Fibroblast of skin of right biceps (primary cell): ENCODE measurements at regions not wholly inside any gene's neighbourhood (a gene's known extent, or its start where the extent isn't known, plus 50 kb on each side); places are given as distances from the start of the nearest gene placed in this dataset.
"Not testable (repeated sequence)": the region's sequence is repeated elsewhere in the genome, so short reads cannot be mapped to it uniquely, and the experiment has no call there.

ENCODE experiments used
- DNase-seq: peaks from one replicate; pipeline ENCODE4 v3.0.0-alpha.2; 2013

GRCh38 chr12:78338054-78338785 lies 507.5 kb downstream of the NAV3 start:
- no peak for DNase-seq

GRCh38 chr12:78340406-78340805 lies 509.7 kb downstream of the NAV3 start:
- no peak for DNase-seq

- DNase-seq = no peak
These were observed 513.0 kb downstream of the NAV3 start for GRCh38 chr12:78343657-78344056.

GRCh38 chr12:78359520-78359919 lies 505.1 kb upstream of the SYT1 start:
- peak; percentile 43 for DNase-seq

- no peak for DNase-seq
These were observed 502.9 kb upstream of the SYT1 start for GRCh38 chr12:78361683-78362082.

- no peak for DNase-seq
These were observed 493.3 kb upstream of the SYT1 start for GRCh38 chr12:78371284-78371683.

- DNase-seq = no peak
These were observed 489.1 kb upstream of the SYT1 start for GRCh38 chr12:78375461-78375860.

GRCh38 chr12:78376257-78376656 lies 488.3 kb upstream of the SYT1 start:
- no peak for DNase-seq

GRCh38 chr12:78379065-78379464 lies 485.5 kb upstream of the SYT1 start:
- DNase-seq = not testable (repeated sequence)

GRCh38 chr12:78383414-78383813 lies 481.2 kb upstream of the SYT1 start:
- DNase-seq = no peak

- DNase-seq = no peak
These were observed 480.0 kb upstream of the SYT1 start for GRCh38 chr12:78384541-78384940.

- DNase-seq = no peak
These were observed 479.0 kb upstream of the SYT1 start for GRCh38 chr12:78385541-78385940.

GRCh38 chr12:78386871-78387270 lies 477.7 kb upstream of the SYT1 start:
- DNase-seq = no peak

- DNase-seq = no peak
These were observed 476.9 kb upstream of the SYT1 start for GRCh38 chr12:78387721-78388120.

- no peak for DNase-seq
These were observed 476.1 kb upstream of the SYT1 start for GRCh38 chr12:78388461-78388860.

- DNase-seq = no peak
These were observed 473.7 kb upstream of the SYT1 start for GRCh38 chr12:78390920-78391319.

GRCh38 chr12:78392918-78393317 lies 471.7 kb upstream of the SYT1 start:
- DNase-seq = peak; percentile 33

GRCh38 chr12:78395961-78396360 lies 468.6 kb upstream of the SYT1 start:
- no peak for DNase-seq

- DNase-seq = no peak
These were observed 468.0 kb upstream of the SYT1 start for GRCh38 chr12:78396538-78396937.

GRCh38 chr12:78398750-78399149 lies 465.8 kb upstream of the SYT1 start:
- DNase-seq = no peak

GRCh38 chr12:78402366-78403134 lies 462.0 kb upstream of the SYT1 start:
- no peak for DNase-seq

- DNase-seq = peak; percentile 80
These were observed 461.4 kb upstream of the SYT1 start for GRCh38 chr12:78403136-78403535.

- peak; percentile 41 for DNase-seq
These were observed 460.9 kb upstream of the SYT1 start for GRCh38 chr12:78403681-78404080.

GRCh38 chr12:78406213-78406612 lies 458.4 kb upstream of the SYT1 start:
- DNase-seq = no peak
